Ishikawa (cell line): ENCODE measurements at regions not wholly inside any gene's neighbourhood (a gene's known extent, or its start where the extent isn't known, plus 50 kb on each side); places are given as distances from the start of the nearest gene placed in this dataset.

Experiments
- CEBPB ChIP-seq: IDR thresholded peaks from 2 replicates; pipeline ENCODE4 v1.6.1; 2012
- CREB1 ChIP-seq: IDR thresholded peaks from 2 replicates; pipeline ENCODE4 v1.6.1; 2012; ENCODE audit warnings: low read depth
- EGR1 ChIP-seq: IDR thresholded peaks from 2 replicates; pipeline ENCODE4 v1.6.1; 2012
- EP300 ChIP-seq: IDR thresholded peaks from 2 replicates; pipeline ENCODE4 v1.6.1; 2012; ENCODE audit warnings: borderline replicate concordance
- RAD21 ChIP-seq: IDR thresholded peaks from 2 replicates; pipeline ENCODE4 v1.6.1; 2012; ENCODE audit warnings: low read depth
- REST ChIP-seq: IDR thresholded peaks from 2 replicates; pipeline ENCODE4 v1.6.1; 2012; ENCODE audit warnings: low read depth, mild to moderate bottlenecking
- TAF1 ChIP-seq: IDR thresholded peaks from 2 replicates; pipeline ENCODE4 v1.6.1; 2012; ENCODE audit warnings: low read depth, mild to moderate bottlenecking
- TEAD4 ChIP-seq: IDR thresholded peaks from 2 replicates; pipeline ENCODE4 v1.6.1; 2012
- YY1 ChIP-seq: IDR thresholded peaks from 2 replicates; pipeline ENCODE4 v1.6.1; 2012; ENCODE audit warnings: low read depth
- TF ChIP-seq, protein P1 (sequence below): IDR thresholded peaks from 2 replicates; pipeline ENCODE4 v1.6.1; 2012

GRCh38 chr13:58865286-58865685 lies 1233.7 kb downstream of the PCDH17 start:
- TF ChIP-seq YY1 (no peak), EGR1 (no peak), EP300 (no peak), TEAD4 (no peak), RAD21 (no peak), CREB1 (no peak), TAF1 (no peak), REST (no peak), CEBPB (no peak)
- TF ChIP-seq, protein P1, sequence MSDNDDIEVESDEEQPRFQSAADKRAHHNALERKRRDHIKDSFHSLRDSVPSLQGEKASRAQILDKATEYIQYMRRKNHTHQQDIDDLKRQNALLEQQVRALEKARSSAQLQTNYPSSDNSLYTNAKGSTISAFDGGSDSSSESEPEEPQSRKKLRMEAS = no peak
